ENCODE measurements at regions not wholly inside any gene's neighbourhood (a gene's known extent, or its start where the extent isn't known, plus 50 kb on each side); places are given as distances from the start of the nearest gene placed in this dataset.
A peak's percentile ranks its signal among the peaks of the same experiment; 100 is the strongest.

GRCh38 chr7:115805458-115805857, 225.1 kb downstream of the TFEC start:
- ChIA-PET POLR2A (no interaction called here), CTCF (no interaction called here)
- peaks cover 4% of the 10 kb centered on the region for H3K4me1 ChIP-seq (ENCODE audit: control insufficient read depth, insufficient read depth, low read length)
- H3K27ac ChIP-seq (ENCODE audit: extremely low read depth, low read depth, low read length) = no peak overlapping the region
- no peaks in the 10 kb centered on the region for H3K36me3 ChIP-seq (ENCODE audit: control insufficient read depth in 2 of 2, insufficient read depth in 1 of 2, low read length in 2 of 2)
- H3K4me3 ChIP-seq (ENCODE audit: low read depth, low read length) = no peak overlapping the region
- no peaks in the 10 kb centered on the region for H3K9me3 ChIP-seq (ENCODE audit: control insufficient read depth, insufficient read depth, low read depth, low read length)
- TF ChIP-seq ZNF843 (tag by site-specific recombination; IDR thresholded peaks at IDR 0.05) (peak; percentile 79; the same call in 1 of the 2 replicates), ZSCAN16 (tag by site-specific recombination; IDR thresholded peaks at IDR 0.05) (no peak), ZNF48 (tag by site-specific recombination; IDR thresholded peaks at IDR 0.05) (no peak), TRIM28 (IDR thresholded peaks at IDR 0.05; ENCODE audit: borderline replicate concordance, low read length) (no peak), PRDM4 (tag by site-specific recombination; IDR thresholded peaks at IDR 0.05) (no peak), TSHZ1 (tag by site-specific recombination; IDR thresholded peaks at IDR 0.05; ENCODE audit: borderline replicate concordance) (no peak), ZNF26 (tag by site-specific recombination; IDR thresholded peaks at IDR 0.05) (no peak), ZXDB (tag by site-specific recombination; IDR thresholded peaks at IDR 0.05) (no peak), SP7 (tag by site-specific recombination; IDR thresholded peaks at IDR 0.05) (no peak), KLF16 (tag by site-specific recombination; IDR thresholded peaks at IDR 0.05) (no peak), ZSCAN5A (tag by site-specific recombination; IDR thresholded peaks at IDR 0.05) (no peak), TCF7L2 (IDR thresholded peaks at IDR 0.05; ENCODE audit: borderline replicate concordance, low read depth, low read length) (no peak), BCL6B (tag by site-specific recombination; IDR thresholded peaks at IDR 0.05) (peak; percentile 82), ZNF24 (tag by site-specific recombination; IDR thresholded peaks at IDR 0.05) (no peak), ZNF248 (tag by site-specific recombination; IDR thresholded peaks at IDR 0.05) (no peak), PRDM10 (tag by site-specific recombination; IDR thresholded peaks at IDR 0.05) (peak; percentile 88), ZNF670 (tag by site-specific recombination; IDR thresholded peaks at IDR 0.05; ENCODE audit: low read depth) (no peak), GFI1B (tag by site-specific recombination; IDR thresholded peaks at IDR 0.05) (no peak), ZNF148 (tag by site-specific recombination; IDR thresholded peaks at IDR 0.05; ENCODE audit: borderline replicate concordance) (no peak), ZNF184 (tag by site-specific recombination; IDR thresholded peaks at IDR 0.05) (no peak), ZNF514 (tag by site-specific recombination; IDR thresholded peaks at IDR 0.05) (no peak)
